ENCODE measurements at regions not wholly inside any gene's neighbourhood (a gene's known extent, or its start where the extent isn't known, plus 50 kb on each side); places are given as distances from the start of the nearest gene placed in this dataset.

GRCh38 chr2:19141234-19142004 is 217.0 kb downstream of the OSR1 start:
- Histone ChIP-seq H3K4me1 (ENCODE audit: control insufficient read depth, low read length) (no peaks in the 10 kb centered on the region), H3K36me3 (ENCODE audit: control insufficient read depth, low read length) (no peaks in the 10 kb centered on the region), H3K4me2 (ENCODE audit: low read length) (no peak overlapping the region), H3K27ac (ENCODE audit: low read depth, low read length) (no peak overlapping the region), H3K4me3 (ENCODE audit: low read length) (no peak overlapping the region), H3K27me3 (ENCODE audit: control insufficient read depth, low read length) (no peaks in the 10 kb centered on the region), H3K9me2 (replicated peaks; ENCODE audit: control insufficient read depth, low read length) (no peaks in the 10 kb centered on the region), H3F3A (ENCODE audit: control insufficient read depth, insufficient read depth) (no peaks in the 10 kb centered on the region), H3K9me3 (ENCODE audit: control insufficient read depth, insufficient read depth, low read length) (no peaks in the 10 kb centered on the region), H3K79me2 (ENCODE audit: control insufficient read depth, low read length) (no peaks in the 10 kb centered on the region), H4K20me1 (ENCODE audit: control insufficient read depth, insufficient read depth, low read depth, low read length) (no peaks in the 10 kb centered on the region)
- TF ChIP-seq CTCF (IDR thresholded peaks at IDR 0.05; ENCODE audit: low read depth, low read length, poor library complexity, severe bottlenecking) (no peak), EZH2phosphoT487 (IDR thresholded peaks at IDR 0.05; ENCODE audit: borderline replicate concordance, low read length) (no peak)

- Histone ChIP-seq H3K9me3 (ENCODE audit: control insufficient read depth, insufficient read depth, low read length) (no peaks in the 10 kb centered on the region), H4K20me1 (ENCODE audit: control insufficient read depth, insufficient read depth, low read depth, low read length) (no peaks in the 10 kb centered on the region), H3K4me2 (ENCODE audit: low read length) (no peak overlapping the region), H3K4me1 (ENCODE audit: control insufficient read depth, low read length) (no peaks in the 10 kb centered on the region), H3K27ac (ENCODE audit: low read depth, low read length) (no peak overlapping the region), H3K79me2 (ENCODE audit: control insufficient read depth, low read length) (no peaks in the 10 kb centered on the region), H3K36me3 (ENCODE audit: control insufficient read depth, low read length) (no peaks in the 10 kb centered on the region), H3K27me3 (ENCODE audit: control insufficient read depth, low read length) (no peaks in the 10 kb centered on the region), H3F3A (ENCODE audit: control insufficient read depth, insufficient read depth) (no peaks in the 10 kb centered on the region), H3K9me2 (replicated peaks; ENCODE audit: control insufficient read depth, low read length) (no peaks in the 10 kb centered on the region), H3K4me3 (ENCODE audit: low read length) (no peak overlapping the region)
- TF ChIP-seq CTCF (IDR thresholded peaks at IDR 0.05; ENCODE audit: low read depth, low read length, poor library complexity, severe bottlenecking) (no peak), EZH2phosphoT487 (IDR thresholded peaks at IDR 0.05; ENCODE audit: borderline replicate concordance, low read length) (no peak)
Observed at GRCh38 chr2:19140463-19141208, 217.8 kb downstream of the OSR1 start.

GRCh38 chr2:19139386-19139785 is 219.0 kb downstream of the OSR1 start:
- no peaks in the 10 kb centered on the region for H3K36me3 ChIP-seq (ENCODE audit: control insufficient read depth, low read length)
- no peak overlapping the region for H3K4me2 ChIP-seq (ENCODE audit: low read length)
- H3K9me2 ChIP-seq (replicated peaks; ENCODE audit: control insufficient read depth, low read length) = no peaks in the 10 kb centered on the region
- H3K79me2 ChIP-seq (ENCODE audit: control insufficient read depth, low read length) = no peaks in the 10 kb centered on the region
- no peak overlapping the region for H3K4me3 ChIP-seq (ENCODE audit: low read length)
- no peaks in the 10 kb centered on the region for H3K27me3 ChIP-seq (ENCODE audit: control insufficient read depth, low read length)
- no peaks in the 10 kb centered on the region for H4K20me1 ChIP-seq (ENCODE audit: control insufficient read depth, insufficient read depth, low read depth, low read length)
- no peaks in the 10 kb centered on the region for H3K9me3 ChIP-seq (ENCODE audit: control insufficient read depth, insufficient read depth, low read length)
- no peak overlapping the region for H3K27ac ChIP-seq (ENCODE audit: low read depth, low read length)
- TF ChIP-seq EZH2phosphoT487 (IDR thresholded peaks at IDR 0.05; ENCODE audit: borderline replicate concordance, low read length) = no peak
- no peak for TF ChIP-seq CTCF (IDR thresholded peaks at IDR 0.05; ENCODE audit: low read depth, low read length, poor library complexity, severe bottlenecking)
- no peaks in the 10 kb centered on the region for H3K4me1 ChIP-seq (ENCODE audit: control insufficient read depth, low read length)
- H3F3A ChIP-seq (ENCODE audit: control insufficient read depth, insufficient read depth) = no peaks in the 10 kb centered on the region

All from DOHH2 (cell line).